ENCODE measurements at regions not wholly inside any gene's neighbourhood (a gene's known extent, or its start where the extent isn't known, plus 50 kb on each side); places are given as distances from the start of the nearest gene placed in this dataset.

DNA sequence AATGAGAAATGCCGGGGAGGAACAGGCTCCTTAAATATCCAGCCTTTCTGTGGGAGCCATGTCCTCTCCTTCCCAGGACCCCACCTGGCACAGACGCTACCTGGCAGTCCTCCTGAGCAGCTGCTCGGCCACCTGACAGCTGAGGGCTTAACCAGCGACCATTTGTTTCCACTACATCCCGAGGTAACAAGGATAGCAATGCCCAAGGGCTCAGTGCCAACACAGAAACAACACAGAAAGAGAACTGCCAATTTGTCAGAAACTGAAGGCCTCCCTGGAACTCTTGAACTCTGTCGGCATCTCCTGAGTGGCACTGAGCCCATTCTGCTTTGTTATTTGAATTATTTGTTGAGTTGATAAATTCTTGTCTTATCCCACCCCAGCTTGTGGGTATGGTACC lies 122.2 kb upstream of the ARHGAP28 start:
- TF ChIP-seq, protein P1, sequence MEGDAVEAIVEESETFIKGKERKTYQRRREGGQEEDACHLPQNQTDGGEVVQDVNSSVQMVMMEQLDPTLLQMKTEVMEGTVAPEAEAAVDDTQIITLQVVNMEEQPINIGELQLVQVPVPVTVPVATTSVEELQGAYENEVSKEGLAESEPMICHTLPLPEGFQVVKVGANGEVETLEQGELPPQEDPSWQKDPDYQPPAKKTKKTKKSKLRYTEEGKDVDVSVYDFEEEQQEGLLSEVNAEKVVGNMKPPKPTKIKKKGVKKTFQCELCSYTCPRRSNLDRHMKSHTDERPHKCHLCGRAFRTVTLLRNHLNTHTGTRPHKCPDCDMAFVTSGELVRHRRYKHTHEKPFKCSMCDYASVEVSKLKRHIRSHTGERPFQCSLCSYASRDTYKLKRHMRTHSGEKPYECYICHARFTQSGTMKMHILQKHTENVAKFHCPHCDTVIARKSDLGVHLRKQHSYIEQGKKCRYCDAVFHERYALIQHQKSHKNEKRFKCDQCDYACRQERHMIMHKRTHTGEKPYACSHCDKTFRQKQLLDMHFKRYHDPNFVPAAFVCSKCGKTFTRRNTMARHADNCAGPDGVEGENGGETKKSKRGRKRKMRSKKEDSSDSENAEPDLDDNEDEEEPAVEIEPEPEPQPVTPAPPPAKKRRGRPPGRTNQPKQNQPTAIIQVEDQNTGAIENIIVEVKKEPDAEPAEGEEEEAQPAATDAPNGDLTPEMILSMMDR (optimal IDR thresholded peaks at IDR 0.05 in 1 of 3, IDR thresholded peaks at IDR 0.05 in 1 of 3, conservative IDR thresholded peaks at IDR 0.05 in 1 of 3; ENCODE audit: extremely low read depth in 1 of 3, insufficient read depth in 2 of 3, low read length in 3 of 3) = no peak
- TF ChIP-seq EZH2 (IDR thresholded peaks at IDR 0.05; ENCODE audit: low read length) = no peak
